GM10248 (cell line): ENCODE measurements at regions not wholly inside any gene's neighbourhood (a gene's known extent, or its start where the extent isn't known, plus 50 kb on each side); places are given as distances from the start of the nearest gene placed in this dataset.

Experiments used
- CTCF ChIA-PET: fragments of 300-600 bp; sonication (Branson Sonifier 250); formaldehyde crosslinking; extraction: SDS; loops from one replicate; lab custom pipeline; 2021; ENCODE audit warnings: antibody characterized with exemption; lab: Yijun Ruan, JAX
- POLR2A ChIA-PET: fragments of 350-650 bp; sonication (Branson Sonifier 250); formaldehyde crosslinking; extraction: SDS; loops from one replicate; lab custom pipeline; 2020; ENCODE audit warnings: antibody characterized with exemption; lab: Yijun Ruan, JAX
- DNase-seq: peaks from one replicate; pipeline ENCODE4 v3.0.0; 2012; ENCODE audit errors: extremely low spot score
- TF ChIP-seq, protein P1 (sequence below): IDR thresholded peaks from 2 replicates; pipeline ENCODE4 v1.5.1; 2012; ENCODE audit warnings: mild to moderate bottlenecking, low read depth; ENCODE audit errors: extremely low read depth, missing control alignments, control extremely low read depth

DNA sequence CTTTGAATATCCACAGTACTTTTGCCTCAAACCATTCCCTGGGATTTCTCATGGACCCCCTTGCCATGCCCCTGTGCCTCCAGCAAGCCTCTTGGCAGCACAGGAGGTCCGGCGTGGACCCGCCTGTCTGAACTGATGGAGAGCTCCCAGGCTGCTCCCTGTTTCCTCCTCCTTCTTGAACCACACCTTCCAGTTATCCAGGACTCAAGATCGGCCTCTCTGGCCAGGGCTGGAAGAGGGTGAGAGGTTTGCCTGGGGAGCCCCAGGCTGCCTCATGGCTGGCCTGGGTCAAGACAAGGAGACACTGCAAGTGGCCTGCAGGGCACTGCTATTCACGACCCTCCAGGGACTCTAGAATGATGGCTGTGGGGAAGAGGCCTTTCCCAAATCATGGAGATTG lies 93.6 kb upstream of the WASF3 start:
- POLR2A ChIA-PET: no interaction called here
- no peak for DNase-seq
- TF ChIP-seq, protein P1, sequence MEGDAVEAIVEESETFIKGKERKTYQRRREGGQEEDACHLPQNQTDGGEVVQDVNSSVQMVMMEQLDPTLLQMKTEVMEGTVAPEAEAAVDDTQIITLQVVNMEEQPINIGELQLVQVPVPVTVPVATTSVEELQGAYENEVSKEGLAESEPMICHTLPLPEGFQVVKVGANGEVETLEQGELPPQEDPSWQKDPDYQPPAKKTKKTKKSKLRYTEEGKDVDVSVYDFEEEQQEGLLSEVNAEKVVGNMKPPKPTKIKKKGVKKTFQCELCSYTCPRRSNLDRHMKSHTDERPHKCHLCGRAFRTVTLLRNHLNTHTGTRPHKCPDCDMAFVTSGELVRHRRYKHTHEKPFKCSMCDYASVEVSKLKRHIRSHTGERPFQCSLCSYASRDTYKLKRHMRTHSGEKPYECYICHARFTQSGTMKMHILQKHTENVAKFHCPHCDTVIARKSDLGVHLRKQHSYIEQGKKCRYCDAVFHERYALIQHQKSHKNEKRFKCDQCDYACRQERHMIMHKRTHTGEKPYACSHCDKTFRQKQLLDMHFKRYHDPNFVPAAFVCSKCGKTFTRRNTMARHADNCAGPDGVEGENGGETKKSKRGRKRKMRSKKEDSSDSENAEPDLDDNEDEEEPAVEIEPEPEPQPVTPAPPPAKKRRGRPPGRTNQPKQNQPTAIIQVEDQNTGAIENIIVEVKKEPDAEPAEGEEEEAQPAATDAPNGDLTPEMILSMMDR: no peak
- CTCF ChIA-PET: no interaction called here

DNA sequence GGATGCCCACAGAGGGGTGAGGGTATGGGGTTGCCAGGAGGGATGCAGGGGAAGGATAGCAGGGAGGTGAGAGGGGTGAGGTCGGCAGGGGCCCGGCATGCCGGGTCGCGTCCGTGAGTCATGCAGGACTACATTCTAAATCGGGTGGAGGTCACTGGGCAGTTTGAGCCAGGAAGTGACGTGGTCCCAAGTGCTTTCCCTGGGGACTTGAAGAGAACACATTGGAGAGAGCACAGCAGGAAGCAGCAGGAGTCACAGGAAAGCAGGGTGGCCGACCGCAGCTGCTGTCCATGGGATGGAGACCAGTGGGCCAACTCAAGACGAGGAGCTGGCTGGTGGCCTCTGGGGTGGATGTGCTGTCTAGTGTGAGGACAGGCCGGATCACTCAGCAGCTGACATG lies 92.0 kb upstream of the WASF3 start:
- DNase-seq: no peak
- POLR2A ChIA-PET: no interaction called here
- CTCF ChIA-PET: interaction anchor here (1.6 kb wide), 1 partner anchor 31 kb away, joined by 4 read pairs; no protein-coding TSS in a partner anchor
- TF ChIP-seq, protein P1: no peak

DNA sequence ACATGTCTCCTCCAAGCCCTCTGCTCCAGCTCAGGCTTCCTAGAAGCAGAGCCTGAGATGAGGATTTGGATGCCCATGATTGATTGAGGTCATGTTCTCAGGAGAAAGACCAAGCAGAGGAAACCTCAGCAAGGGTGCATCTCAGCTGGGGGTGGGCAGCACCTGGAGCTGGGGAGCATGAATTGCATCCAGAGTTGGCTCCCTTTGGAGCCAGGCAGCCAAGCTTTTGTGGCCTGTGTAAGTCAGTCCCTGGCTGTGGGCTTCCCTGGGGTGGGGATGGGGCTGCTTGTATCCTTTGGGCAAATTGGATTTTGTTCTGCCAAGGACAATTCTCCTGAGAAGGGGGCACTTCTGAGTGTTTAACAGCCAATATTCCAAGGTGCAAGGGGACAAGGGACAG lies 91.5 kb upstream of the WASF3 start:
- POLR2A ChIA-PET: no interaction called here
- CTCF ChIA-PET: interaction anchor here (1.6 kb wide), 1 partner anchor 31 kb away, joined by 4 read pairs; no protein-coding TSS in a partner anchor
- TF ChIP-seq, protein P1: no peak
- DNase-seq: no peak

DNA sequence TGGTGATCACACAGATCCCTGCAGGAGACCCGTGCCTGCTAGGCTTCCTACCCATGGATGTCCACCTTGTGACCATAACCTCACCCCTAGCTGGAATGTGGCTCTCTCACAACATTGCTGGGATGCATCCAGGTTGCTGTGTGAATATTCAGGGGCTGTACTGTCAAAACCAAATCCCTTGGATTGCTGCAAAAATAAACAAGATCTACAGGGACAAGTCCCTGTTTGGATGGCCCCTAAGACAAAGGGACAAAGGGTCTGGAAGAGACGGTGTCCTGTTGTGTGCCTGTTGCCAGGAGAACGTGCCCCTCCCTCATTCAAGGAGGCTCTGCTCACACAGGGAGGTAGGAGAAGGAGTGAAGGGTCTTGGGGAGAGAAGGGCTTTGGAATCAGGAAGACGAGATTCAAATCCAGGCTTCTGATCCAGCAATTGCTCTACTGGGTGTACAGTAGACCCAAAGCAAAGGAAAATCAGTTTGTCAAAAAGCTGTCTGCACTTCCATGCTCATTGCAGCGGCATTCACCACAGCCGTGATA lies 89.2 kb upstream of the WASF3 start:
- ChIA-PET CTCF (no interaction called here), POLR2A (no interaction called here)
- no peak for DNase-seq
- TF ChIP-seq, protein P1: no peak

DNA sequence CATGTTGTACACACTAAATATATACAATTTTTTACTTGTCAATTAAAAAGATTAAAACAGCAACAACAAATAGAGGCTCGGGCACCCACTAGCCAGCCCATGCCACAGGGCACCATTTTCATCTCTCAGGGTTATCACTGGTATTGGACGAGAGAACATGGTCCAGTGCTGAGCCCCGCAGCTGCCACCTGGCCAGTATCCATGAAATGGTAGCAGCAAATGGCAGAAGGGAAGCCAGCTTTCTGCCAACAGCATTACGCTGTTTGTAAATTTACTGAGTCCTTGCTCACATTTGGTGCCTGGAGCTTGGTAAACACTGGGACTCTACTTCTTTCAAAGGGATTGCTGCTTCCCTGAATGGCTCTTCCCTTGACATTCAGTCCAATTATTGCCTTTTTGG lies 87.9 kb upstream of the WASF3 start:
- TF ChIP-seq, protein P1: no peak
- DNase-seq: no peak
- CTCF ChIA-PET: no interaction called here
- POLR2A ChIA-PET: no interaction called here

DNA sequence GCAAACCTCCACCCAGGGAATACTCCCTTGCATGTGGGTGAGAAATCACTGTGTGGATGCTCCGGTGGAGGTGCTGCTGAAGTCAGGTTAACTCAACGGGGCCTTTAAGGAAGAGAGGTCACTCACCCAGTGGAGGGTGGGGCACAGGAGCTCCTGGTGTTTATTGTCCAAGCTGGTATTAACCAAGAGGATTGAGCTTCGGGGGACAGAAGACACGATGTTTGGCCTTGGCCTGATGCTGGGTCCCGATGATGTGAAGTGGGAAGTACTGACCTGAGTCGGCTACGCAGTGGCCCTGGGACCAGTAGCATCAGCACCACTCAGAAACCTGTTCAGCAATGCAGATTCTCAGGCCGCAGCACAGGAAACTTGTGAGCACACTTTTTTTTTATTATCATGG lies 85.7 kb upstream of the WASF3 start:
- ChIA-PET POLR2A (no interaction called here), CTCF (no interaction called here)
- TF ChIP-seq, protein P1: no peak
- no peak for DNase-seq
